Globus pallidus (tissue), 1 donor: ENCODE measurements at regions not wholly inside any gene's neighbourhood (a gene's known extent, or its start where the extent isn't known, plus 50 kb on each side); places are given as distances from the start of the nearest gene placed in this dataset.
"Not testable (repeated sequence)": the region's sequence is repeated elsewhere in the genome, so short reads cannot be mapped to it uniquely, and the experiment has no call there.

Source experiments
- DNase-seq: peaks from one replicate; pipeline ENCODE4 v3.0.0-alpha.2; 2015; ENCODE audit warnings: low spot score

GRCh38 chr10:130660266-130660665 lies 524.1 kb downstream of the GLRX3 start:
- no peak for DNase-seq

- DNase-seq, result no peak
Observed at GRCh38 chr10:130661419-130661818, 525.2 kb downstream of the GLRX3 start.

- DNase-seq, result no peak
Observed at GRCh38 chr10:130662775-130663174, 526.6 kb downstream of the GLRX3 start.

GRCh38 chr10:130664526-130664925 lies 528.3 kb downstream of the GLRX3 start:
- no peak for DNase-seq

GRCh38 chr10:130666215-130666614 lies 530.0 kb downstream of the GLRX3 start:
- DNase-seq, result no peak

GRCh38 chr10:130686689-130687300 lies 550.6 kb downstream of the GLRX3 start:
- DNase-seq, result no peak

GRCh38 chr10:130687566-130687965 lies 551.4 kb downstream of the GLRX3 start:
- DNase-seq, result no peak

- DNase-seq, result no peak
Observed at GRCh38 chr10:130689743-130690626, 553.8 kb downstream of the GLRX3 start.

GRCh38 chr10:130691776-130692175 lies 555.6 kb downstream of the GLRX3 start:
- DNase-seq, result no peak

GRCh38 chr10:130696870-130697269 lies 560.7 kb downstream of the GLRX3 start:
- no peak for DNase-seq

GRCh38 chr10:130707389-130707979 lies 571.3 kb downstream of the GLRX3 start:
- no peak for DNase-seq

- DNase-seq, result no peak
Observed at GRCh38 chr10:130708465-130709070, 572.4 kb downstream of the GLRX3 start.

- DNase-seq, result no peak
Observed at GRCh38 chr10:130709415-130709814, 573.2 kb downstream of the GLRX3 start.

GRCh38 chr10:130711072-130711471 lies 574.9 kb downstream of the GLRX3 start:
- no peak for DNase-seq

- DNase-seq, result peak; percentile 21
Observed at GRCh38 chr10:130713135-130713534, 576.9 kb downstream of the GLRX3 start.

- DNase-seq, result no peak
Observed at GRCh38 chr10:130713731-130714130, 577.5 kb downstream of the GLRX3 start.

- no peak for DNase-seq
Observed at GRCh38 chr10:130714742-130715467, 578.7 kb downstream of the GLRX3 start.

GRCh38 chr10:130715686-130716670 lies 579.8 kb downstream of the GLRX3 start:
- peak; percentile 47 for DNase-seq

GRCh38 chr10:130717083-130717482 lies 580.9 kb downstream of the GLRX3 start:
- DNase-seq, result no peak

GRCh38 chr10:130718744-130719447 lies 582.7 kb downstream of the GLRX3 start:
- DNase-seq, result not testable (repeated sequence)
